ENCODE measurements at regions not wholly inside any gene's neighbourhood (a gene's known extent, or its start where the extent isn't known, plus 50 kb on each side); places are given as distances from the start of the nearest gene placed in this dataset.

DNA sequence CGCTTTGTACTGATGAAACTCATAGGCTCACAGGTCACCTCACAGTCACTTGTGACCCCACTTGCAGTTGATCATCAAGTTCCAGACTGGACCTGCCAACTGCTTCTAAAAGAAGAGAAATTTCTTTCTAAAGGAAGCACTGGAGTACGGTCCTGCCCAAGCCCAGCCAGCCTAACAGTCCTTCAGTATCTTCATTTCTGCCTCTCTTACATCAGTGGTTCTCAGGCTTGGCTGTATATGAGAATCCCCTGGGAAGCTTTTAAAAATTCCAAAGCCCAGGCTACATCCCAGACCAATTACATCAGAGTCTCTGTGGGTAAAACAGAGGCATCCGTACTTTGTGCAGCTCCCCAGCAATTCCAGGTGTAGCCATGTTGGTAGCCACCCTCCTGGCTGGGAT lies 282.1 kb downstream of the NFIB start:
- no peaks in the 10 kb centered on the region for H3K4me1 Mint-ChIP-seq (ENCODE audit: low read depth)
- H3K27me3 Mint-ChIP-seq, result peaks cover 1% of the 10 kb centered on the region
- H3K4me3 Mint-ChIP-seq, result no peak overlapping the region
- no peaks in the 10 kb centered on the region for H3K9me3 Mint-ChIP-seq (ENCODE audit: low read depth)
- no peaks in the 10 kb centered on the region for H3K36me3 Mint-ChIP-seq
- H3K27ac Mint-ChIP-seq, result no peak overlapping the region

DNA sequence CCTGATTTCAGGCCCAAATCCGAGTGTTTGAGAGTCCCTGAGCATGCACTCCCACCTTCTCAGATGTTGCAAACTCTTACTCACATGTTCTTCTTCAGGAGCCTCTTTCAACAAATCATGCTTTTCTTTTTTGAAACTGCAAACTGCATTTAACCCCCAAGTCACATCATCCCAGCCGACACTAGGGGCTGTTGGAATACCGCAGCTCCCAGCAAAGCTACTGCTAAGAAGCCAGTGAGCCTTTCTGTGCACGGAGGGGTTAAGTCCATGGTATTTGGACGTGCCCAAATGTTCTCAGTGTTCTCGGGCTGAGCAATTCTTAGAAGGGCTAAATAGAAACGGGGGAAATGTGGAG lies 282.9 kb downstream of the NFIB start:
- no peaks in the 10 kb centered on the region for H3K9me3 Mint-ChIP-seq (ENCODE audit: low read depth)
- H3K4me3 Mint-ChIP-seq, result no peak overlapping the region
- H3K36me3 Mint-ChIP-seq, result no peaks in the 10 kb centered on the region
- H3K27me3 Mint-ChIP-seq, result peaks cover 1% of the 10 kb centered on the region
- H3K4me1 Mint-ChIP-seq (ENCODE audit: low read depth), result no peaks in the 10 kb centered on the region
- H3K27ac Mint-ChIP-seq, result no peak overlapping the region

DNA sequence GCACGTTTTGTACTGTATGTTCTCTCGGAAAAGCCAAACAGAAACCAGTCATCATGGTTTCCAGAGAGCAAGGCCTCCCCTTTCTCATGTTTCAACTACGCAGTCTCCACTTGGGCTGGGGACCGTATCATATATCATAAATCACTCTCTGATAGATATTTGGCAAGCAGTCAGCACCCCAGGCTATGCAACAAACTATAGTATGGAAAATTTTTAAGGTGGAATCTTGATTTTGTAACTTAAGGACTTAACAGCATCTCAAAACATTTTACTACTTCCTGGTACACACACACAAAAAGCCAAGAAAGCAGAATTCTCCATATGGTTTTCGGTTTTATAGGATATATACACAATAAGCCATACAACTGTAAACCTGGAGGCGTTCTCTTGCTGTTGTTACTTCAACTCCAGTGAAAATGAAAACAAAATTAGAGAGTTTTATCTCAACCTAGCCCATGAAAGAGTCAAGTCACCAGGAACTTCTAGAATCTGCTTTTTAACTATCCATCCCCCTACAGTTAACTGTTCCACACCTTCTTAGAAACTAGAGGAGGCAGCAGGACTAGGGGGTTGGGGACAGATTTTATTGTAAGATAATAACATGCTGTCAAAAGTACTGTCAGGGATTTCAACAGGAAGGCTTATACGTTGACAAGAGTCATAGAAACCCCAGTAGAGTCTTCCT lies 283.4 kb downstream of the NFIB start:
- Mint-ChIP-seq H3K4me1 (ENCODE audit: low read depth) (no peaks in the 10 kb centered on the region), H3K36me3 (no peaks in the 10 kb centered on the region), H3K27ac (no peak overlapping the region), H3K9me3 (ENCODE audit: low read depth) (no peaks in the 10 kb centered on the region), H3K27me3 (peaks cover 1% of the 10 kb centered on the region), H3K4me3 (no peak overlapping the region)

DNA sequence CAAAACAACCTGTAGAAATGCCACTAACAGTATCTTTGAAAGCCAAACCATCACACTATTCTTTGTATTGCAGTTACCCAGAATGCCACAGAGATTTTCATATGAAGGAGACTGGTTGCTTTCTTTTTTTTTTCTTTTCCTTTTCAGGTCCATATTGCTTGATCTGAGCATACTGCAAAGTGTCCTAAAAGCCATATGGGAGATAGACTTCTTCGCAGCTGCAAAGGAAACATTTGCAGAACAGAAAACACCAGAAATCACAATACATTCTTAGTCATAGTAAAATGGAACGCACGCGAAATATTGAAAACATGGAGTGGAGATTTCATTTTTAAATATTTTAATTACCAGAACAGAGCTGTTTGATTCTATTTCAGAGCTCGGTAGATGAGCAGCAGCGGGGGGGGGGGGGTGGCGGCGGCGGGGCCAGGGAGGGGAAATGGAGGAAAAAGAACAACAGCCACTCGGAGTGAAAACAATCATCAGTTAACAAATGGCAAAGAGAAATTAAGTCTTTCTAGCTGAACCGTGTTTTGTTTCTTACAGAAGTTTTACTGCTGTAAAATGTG lies 284.1 kb downstream of the NFIB start:
- H3K4me1 Mint-ChIP-seq (ENCODE audit: low read depth), result no peaks in the 10 kb centered on the region
- H3K36me3 Mint-ChIP-seq, result no peaks in the 10 kb centered on the region
- H3K27ac Mint-ChIP-seq, result no peak overlapping the region
- H3K9me3 Mint-ChIP-seq (ENCODE audit: low read depth), result no peaks in the 10 kb centered on the region
- peaks cover 1% of the 10 kb centered on the region for H3K27me3 Mint-ChIP-seq
- H3K4me3 Mint-ChIP-seq, result no peak overlapping the region

DNA sequence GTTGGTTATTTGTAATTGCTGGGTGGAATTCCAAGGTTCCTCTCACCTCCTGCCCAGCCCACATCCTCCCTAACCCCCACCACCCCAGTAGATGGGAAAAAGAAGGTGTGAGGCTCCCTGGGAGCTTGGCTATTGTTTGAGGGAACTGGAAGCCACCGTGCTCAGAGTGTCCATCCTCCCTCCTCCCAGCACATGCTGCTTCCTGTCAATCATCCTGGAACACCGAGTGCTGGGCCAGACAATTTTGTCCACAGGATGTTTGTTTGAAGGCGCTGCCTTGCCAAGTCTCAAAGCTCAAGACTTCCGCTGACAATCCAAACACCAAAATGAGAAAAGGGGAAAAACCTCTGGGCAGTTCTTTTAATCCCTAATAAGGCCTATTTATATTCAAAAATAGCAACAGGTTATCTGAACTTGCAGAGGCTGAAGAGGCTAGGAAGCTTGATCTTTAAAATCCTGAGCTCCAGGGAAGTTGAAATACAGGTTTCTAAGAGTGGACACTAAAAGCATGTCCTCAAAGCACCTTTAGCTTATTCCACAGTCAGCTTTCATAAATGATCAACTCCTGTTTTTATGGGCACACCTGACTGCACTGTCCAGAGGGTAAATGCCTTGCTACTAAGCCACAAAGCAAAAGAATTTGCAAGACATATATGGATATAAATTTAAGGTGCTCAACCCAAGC lies 286.7 kb downstream of the NFIB start:
- Mint-ChIP-seq H3K36me3 (no peaks in the 10 kb centered on the region), H3K27ac (no peak overlapping the region), H3K4me3 (no peak overlapping the region), H3K9me3 (ENCODE audit: low read depth) (no peaks in the 10 kb centered on the region), H3K27me3 (no peaks in the 10 kb centered on the region), H3K4me1 (ENCODE audit: low read depth) (no peaks in the 10 kb centered on the region)

DNA sequence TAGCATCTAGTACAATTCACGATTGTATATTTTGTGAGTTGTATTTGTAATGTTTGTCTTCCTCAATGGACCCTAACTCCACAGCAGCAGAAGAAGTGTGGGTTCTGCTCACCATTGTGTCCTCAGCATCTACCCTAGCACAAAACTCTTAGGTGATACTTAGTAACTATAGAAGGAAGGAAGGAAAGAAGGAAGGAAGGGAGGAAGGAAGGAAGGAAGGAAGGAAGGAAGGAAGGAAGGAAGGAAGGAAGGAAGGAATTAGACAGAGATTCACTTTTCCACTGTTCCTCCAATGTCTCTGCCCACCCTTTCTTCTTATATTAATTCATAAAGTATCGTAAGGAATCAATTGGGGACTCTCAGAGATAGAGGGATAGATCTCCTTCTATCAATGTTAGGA lies 288.2 kb downstream of the NFIB start:
- Mint-ChIP-seq H3K9me3 (ENCODE audit: low read depth) (no peaks in the 10 kb centered on the region), H3K4me3 (no peak overlapping the region), H3K36me3 (no peaks in the 10 kb centered on the region), H3K4me1 (ENCODE audit: low read depth) (no peaks in the 10 kb centered on the region), H3K27ac (no peak overlapping the region), H3K27me3 (no peaks in the 10 kb centered on the region)

DNA sequence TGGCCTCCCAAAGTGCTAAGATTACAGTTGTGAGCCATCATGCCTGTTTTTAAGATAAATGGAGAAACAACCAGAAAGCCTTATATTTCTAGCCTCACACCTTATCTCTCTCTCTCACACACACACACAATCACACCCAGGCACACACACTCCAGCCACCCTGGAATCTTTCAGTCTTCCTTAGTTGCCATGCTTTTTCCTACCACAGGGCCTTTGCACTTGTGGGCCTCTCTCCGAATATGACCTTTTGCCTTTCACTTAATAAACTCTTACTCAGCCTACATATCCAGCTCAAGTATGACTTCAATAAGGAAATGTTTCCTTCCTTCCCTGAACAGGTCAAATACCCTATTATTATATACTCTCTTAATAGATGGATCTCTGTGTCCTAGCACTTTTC lies 290.7 kb downstream of the NFIB start:
- Mint-ChIP-seq H3K4me3 (no peak overlapping the region), H3K4me1 (ENCODE audit: low read depth) (no peaks in the 10 kb centered on the region), H3K9me3 (ENCODE audit: low read depth) (peaks cover 3% of the 10 kb centered on the region), H3K36me3 (no peaks in the 10 kb centered on the region), H3K27me3 (peaks cover 2% of the 10 kb centered on the region), H3K27ac (no peak overlapping the region)

DNA sequence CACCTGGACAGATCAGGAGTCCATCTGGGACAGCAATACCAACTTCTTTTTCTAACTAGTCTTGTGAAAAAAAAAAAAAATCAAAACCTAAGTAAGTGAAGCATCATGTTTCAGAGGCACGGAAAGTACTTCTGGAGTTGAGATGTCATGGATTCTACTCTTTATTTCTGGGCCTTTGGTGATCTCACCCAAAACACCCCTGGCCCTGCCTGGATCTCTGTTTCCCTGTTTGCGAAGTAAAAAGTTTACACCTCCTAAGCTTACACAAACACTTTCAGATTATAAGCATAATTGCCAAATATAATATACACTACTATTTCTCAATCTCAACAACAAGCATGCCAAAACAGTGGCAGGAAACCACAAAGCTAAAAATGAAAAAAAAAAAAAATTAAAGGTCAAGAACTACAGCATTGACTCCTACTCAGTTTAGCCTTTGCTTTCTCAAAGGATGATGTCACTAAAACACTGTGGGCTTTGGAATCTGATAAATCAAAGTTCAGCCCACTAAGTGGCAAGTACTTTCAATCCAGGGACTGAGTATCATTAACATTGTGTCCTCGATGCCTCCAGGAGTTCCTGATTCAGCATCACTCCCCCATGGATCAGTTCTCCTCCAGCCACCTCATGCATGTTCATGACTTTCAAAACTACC lies 291.9 kb downstream of the NFIB start:
- no peak overlapping the region for H3K4me3 Mint-ChIP-seq
- H3K36me3 Mint-ChIP-seq, result no peaks in the 10 kb centered on the region
- H3K27me3 Mint-ChIP-seq, result peaks cover 2% of the 10 kb centered on the region
- no peak overlapping the region for H3K27ac Mint-ChIP-seq
- peaks cover 3% of the 10 kb centered on the region for H3K9me3 Mint-ChIP-seq (ENCODE audit: low read depth)
- H3K4me1 Mint-ChIP-seq (ENCODE audit: low read depth), result no peaks in the 10 kb centered on the region

DNA sequence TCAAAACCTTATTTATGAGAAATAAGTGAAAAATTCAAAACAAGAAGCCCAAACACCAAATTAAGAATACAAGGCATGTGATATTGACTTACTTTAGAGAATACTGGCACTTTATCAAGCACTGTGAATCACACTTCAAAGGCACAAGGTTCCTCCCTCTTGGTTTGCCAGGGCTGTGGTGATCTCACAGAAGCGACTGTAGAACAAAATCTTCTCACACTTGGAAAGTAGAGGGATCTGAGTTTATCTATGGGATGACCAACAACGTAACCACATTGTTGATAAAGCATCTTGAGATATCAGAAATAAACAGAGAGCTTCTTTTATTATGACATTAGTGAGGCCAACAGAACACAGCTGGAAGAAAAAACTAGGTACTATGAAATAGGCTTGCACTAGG lies 295.9 kb downstream of the NFIB start:
- Mint-ChIP-seq H3K9me3 (ENCODE audit: low read depth) (peaks cover 7% of the 10 kb centered on the region), H3K4me1 (ENCODE audit: low read depth) (no peaks in the 10 kb centered on the region), H3K27ac (no peak overlapping the region), H3K4me3 (no peak overlapping the region), H3K27me3 (peaks cover 2% of the 10 kb centered on the region), H3K36me3 (no peaks in the 10 kb centered on the region)

DNA sequence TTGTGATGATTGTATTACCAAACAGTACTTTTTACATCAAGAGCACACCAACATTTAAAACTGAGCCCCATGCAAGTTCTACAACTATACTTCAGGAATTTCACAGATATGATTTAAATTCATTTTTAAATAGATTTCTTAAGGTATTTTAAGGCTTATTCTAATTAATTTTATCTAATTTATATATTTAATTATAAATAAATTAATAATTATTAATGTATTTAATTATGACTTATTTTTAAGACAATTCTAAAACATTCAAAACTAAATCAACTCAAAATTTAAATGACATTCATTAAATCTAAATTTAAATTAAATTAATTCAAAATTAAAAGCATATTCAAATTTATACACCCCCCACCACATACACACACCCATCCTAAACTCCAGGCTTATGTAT lies 299.2 kb downstream of the NFIB start:
- peaks cover 10% of the 10 kb centered on the region for H3K9me3 Mint-ChIP-seq (ENCODE audit: low read depth)
- no peak overlapping the region for H3K27ac Mint-ChIP-seq
- peaks cover 2% of the 10 kb centered on the region for H3K27me3 Mint-ChIP-seq
- no peaks in the 10 kb centered on the region for H3K4me1 Mint-ChIP-seq (ENCODE audit: low read depth)
- H3K36me3 Mint-ChIP-seq, result no peaks in the 10 kb centered on the region
- no peak overlapping the region for H3K4me3 Mint-ChIP-seq

DNA sequence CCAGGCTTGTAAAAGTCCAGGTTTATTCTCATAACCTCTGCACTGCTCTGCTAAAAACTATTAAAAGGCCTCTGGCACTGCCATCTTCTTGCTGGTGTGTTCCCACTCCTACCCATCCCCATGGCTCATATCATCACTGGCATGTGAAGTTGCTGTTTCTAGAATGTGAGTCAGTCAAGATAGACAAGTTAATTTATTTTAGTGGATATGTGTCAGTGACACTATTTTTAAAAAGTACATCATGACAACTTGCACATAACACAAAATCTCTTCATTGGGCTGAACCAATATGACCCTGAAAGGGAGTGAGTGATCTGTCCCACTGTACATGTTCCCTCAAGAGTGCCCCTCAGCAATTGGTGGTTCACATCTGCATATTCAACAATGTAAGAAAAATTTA lies 299.7 kb downstream of the NFIB start:
- peaks cover 2% of the 10 kb centered on the region for H3K27me3 Mint-ChIP-seq
- no peaks in the 10 kb centered on the region for H3K4me1 Mint-ChIP-seq (ENCODE audit: low read depth)
- H3K4me3 Mint-ChIP-seq, result no peak overlapping the region
- peaks cover 10% of the 10 kb centered on the region for H3K9me3 Mint-ChIP-seq (ENCODE audit: low read depth)
- no peaks in the 10 kb centered on the region for H3K36me3 Mint-ChIP-seq
- H3K27ac Mint-ChIP-seq, result no peak overlapping the region

DNA sequence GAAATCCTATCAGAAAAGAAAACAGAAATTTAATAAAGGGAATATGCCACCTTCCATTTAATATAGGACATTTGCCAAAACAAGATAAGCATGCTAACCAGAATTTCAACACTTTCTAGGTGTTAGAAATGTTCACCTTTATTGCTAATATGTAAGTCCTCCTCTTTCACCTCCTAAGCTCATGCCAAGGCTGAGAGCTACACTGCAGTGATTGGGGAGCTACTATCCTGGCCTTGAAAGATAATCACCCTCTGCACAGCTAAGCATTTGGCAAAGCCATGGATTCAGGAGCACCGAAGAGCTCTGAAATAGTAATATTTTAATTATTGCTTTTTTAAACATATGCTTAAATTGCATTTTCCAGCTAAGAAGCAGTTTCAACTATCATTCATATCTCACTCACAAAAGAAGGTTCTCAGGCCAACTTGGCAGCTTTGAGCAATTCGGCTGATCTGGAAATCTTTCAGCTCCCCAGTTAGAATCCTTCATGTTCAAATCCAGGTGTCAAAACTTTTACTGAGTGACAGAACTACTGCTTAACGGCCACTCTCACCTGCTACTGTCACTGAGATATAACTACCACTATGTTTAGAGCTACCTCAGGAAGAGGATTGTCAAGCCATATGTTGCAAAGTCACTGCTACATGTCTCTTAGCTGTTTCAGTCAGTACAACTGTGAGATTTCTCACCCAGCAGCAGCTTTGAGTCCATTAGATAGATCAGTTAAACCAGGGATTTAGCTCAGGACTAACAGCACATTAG lies 302.0 kb downstream of the NFIB start:
- Mint-ChIP-seq H3K27ac (no peak overlapping the region), H3K4me1 (ENCODE audit: low read depth) (no peaks in the 10 kb centered on the region), H3K36me3 (no peaks in the 10 kb centered on the region), H3K27me3 (no peaks in the 10 kb centered on the region), H3K4me3 (no peak overlapping the region), H3K9me3 (ENCODE audit: low read depth) (peaks cover 7% of the 10 kb centered on the region)

DNA sequence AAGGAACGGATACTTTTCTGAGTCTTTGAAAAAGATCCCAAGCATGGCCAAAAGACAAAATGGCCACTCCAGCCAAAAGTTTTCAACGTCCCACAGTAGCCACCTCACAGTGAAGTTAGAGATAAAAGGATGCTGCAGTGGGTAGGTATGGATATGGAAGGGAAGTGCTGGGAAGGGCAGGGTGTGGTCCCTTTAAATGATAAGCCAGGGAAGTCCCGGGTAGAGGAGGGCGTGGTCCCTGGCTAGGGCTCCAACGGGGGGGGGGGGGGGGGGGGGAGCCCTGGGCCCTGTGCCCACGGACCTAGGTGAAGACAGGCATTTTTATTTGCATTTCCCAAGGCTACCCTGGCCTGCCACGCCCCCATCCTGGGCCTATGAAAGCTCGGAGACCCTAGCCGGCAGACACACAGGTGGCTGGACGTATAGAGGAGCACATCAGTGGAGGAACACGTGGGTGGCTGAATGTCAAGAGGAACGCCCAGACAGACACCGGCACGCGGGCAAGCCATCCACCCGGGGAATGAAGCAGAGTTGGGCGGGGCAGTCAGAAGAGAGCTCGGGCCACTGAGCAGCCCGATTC lies 306.7 kb downstream of the NFIB start:
- H3K36me3 Mint-ChIP-seq, result no peaks in the 10 kb centered on the region
- H3K27me3 Mint-ChIP-seq, result no peaks in the 10 kb centered on the region
- H3K4me1 Mint-ChIP-seq (ENCODE audit: low read depth), result no peaks in the 10 kb centered on the region
- H3K4me3 Mint-ChIP-seq, result no peak overlapping the region
- H3K27ac Mint-ChIP-seq, result no peak overlapping the region
- H3K9me3 Mint-ChIP-seq (ENCODE audit: low read depth), result peaks cover 5% of the 10 kb centered on the region

DNA sequence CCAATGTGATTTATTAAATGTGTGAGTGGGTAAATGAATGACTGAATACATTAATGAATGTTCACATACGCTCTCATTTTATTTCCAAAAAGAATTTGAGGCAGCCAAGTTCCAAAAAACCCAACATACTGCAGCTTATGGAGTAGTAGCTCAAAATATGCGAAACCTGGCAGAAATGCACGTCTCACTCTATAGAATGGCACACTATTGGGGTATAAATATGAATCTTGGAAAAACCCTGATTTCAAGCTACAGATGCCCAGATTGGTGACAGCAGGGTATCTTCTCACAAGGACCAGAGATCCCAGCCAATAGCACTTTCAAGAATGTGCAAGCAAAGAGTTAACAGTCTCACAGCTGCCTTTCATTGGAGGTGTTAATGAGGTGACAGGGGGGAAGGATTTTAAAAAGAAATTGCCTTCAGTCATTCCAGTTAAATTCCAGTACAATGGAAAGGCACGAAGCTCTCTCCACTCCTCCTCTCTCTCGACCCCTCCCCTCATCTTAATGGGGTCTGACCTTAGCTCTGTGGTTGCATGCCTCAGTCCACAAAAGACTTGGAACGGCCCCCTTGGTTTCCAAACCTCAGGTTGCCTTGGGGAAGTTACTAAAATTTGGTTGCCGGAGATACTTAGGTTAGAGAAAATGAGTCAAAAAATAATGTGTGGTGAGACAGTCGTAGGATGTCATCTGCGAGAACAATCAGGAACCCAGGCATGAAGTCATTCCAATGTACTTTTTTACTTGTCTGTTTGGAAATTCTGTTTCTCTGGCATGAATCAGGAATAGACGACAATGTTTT lies 307.4 kb downstream of the NFIB start:
- no peak overlapping the region for H3K27ac Mint-ChIP-seq
- H3K27me3 Mint-ChIP-seq, result no peaks in the 10 kb centered on the region

More for the DNA sequence above, 307.4 kb downstream of the NFIB start:
- H3K36me3 Mint-ChIP-seq, result no peaks in the 10 kb centered on the region
- no peak overlapping the region for H3K4me3 Mint-ChIP-seq
- peaks cover 5% of the 10 kb centered on the region for H3K9me3 Mint-ChIP-seq (ENCODE audit: low read depth)
- no peaks in the 10 kb centered on the region for H3K4me1 Mint-ChIP-seq (ENCODE audit: low read depth)
